ENCODE measurements at regions not wholly inside any gene's neighbourhood (a gene's known extent, or its start where the extent isn't known, plus 50 kb on each side); places are given as distances from the start of the nearest gene placed in this dataset.

DNA sequence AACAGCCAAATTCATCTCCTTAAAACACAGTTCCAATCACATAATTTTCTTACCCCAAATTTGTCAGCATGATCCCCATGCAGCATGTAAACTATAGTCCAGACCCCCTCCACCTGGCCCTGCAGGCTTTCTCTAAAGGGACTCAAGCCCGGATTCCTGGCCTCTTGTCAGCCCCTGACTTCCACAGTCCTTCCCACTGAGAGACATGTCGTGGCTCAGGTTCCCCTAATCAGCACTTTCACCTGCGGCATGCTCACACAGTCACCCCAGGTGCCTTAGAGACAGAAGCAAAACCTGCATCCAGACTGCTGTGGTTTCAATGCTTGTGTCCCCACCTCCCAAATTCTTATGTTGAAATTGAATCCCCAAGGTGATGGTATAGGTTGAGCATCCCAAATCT, 372.7 kb upstream of the ATP10A start:
- no peak for DNase-seq (ENCODE audit: low read depth in 1 of 2, low spot score in 1 of 2)
- H3K4me2 ChIP-seq: no peak overlapping the region
- no peaks in the 10 kb centered on the region for H3K9me3 ChIP-seq
- CTCF ChIA-PET: no interaction called here
- H3K27ac ChIP-seq: no peak overlapping the region
- TF ChIP-seq, protein P1, sequence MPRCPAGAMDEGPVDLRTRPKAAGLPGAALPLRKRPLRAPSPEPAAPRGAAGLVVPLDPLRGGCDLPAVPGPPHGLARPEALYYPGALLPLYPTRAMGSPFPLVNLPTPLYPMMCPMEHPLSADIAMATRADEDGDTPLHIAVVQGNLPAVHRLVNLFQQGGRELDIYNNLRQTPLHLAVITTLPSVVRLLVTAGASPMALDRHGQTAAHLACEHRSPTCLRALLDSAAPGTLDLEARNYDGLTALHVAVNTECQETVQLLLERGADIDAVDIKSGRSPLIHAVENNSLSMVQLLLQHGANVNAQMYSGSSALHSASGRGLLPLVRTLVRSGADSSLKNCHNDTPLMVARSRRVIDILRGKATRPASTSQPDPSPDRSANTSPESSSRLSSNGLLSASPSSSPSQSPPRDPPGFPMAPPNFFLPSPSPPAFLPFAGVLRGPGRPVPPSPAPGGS (IDR thresholded peaks at IDR 0.05): no peak
- TF ChIP-seq HOXB13 (CRISPR knock-in tag; IDR thresholded peaks at IDR 0.05; ENCODE audit: low read depth): no peak
- no peak for TF ChIP-seq KDM1A (IDR thresholded peaks at IDR 0.05; ENCODE audit: low read depth)
- TF ChIP-seq TP53 (CRISPR knock-in tag; IDR thresholded peaks at IDR 0.05): no peak
- no peak for TF ChIP-seq RCOR1 (IDR thresholded peaks at IDR 0.05; ENCODE audit: low read depth, low read length)
- no peak for TF ChIP-seq EHMT2 (IDR thresholded peaks at IDR 0.05; ENCODE audit: low read depth)
- TF ChIP-seq, protein P2, sequence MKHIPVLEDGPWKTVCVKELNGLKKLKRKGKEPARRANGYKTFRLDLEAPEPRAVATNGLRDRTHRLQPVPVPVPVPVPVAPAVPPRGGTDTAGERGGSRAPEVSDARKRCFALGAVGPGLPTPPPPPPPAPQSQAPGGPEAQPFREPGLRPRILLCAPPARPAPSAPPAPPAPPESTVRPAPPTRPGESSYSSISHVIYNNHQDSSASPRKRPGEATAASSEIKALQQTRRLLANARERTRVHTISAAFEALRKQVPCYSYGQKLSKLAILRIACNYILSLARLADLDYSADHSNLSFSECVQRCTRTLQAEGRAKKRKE (CRISPR knock-in tag; IDR thresholded peaks at IDR 0.05; ENCODE audit: low read depth): no peak
- TF ChIP-seq, protein P3, sequence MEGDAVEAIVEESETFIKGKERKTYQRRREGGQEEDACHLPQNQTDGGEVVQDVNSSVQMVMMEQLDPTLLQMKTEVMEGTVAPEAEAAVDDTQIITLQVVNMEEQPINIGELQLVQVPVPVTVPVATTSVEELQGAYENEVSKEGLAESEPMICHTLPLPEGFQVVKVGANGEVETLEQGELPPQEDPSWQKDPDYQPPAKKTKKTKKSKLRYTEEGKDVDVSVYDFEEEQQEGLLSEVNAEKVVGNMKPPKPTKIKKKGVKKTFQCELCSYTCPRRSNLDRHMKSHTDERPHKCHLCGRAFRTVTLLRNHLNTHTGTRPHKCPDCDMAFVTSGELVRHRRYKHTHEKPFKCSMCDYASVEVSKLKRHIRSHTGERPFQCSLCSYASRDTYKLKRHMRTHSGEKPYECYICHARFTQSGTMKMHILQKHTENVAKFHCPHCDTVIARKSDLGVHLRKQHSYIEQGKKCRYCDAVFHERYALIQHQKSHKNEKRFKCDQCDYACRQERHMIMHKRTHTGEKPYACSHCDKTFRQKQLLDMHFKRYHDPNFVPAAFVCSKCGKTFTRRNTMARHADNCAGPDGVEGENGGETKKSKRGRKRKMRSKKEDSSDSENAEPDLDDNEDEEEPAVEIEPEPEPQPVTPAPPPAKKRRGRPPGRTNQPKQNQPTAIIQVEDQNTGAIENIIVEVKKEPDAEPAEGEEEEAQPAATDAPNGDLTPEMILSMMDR (IDR thresholded peaks at IDR 0.05): no peak
- ATAC-seq: no peak
- 0% methylated on average over 3 of the region's 3 CpGs for WGBS (ENCODE audit: missing lambda C conversion rate)
- H3K4me1 ChIP-seq: no peaks in the 10 kb centered on the region
- no peak overlapping the region for H3K4me3 ChIP-seq
- POLR2A ChIA-PET: no interaction called here
- FAIRE-seq: no peak

DNA sequence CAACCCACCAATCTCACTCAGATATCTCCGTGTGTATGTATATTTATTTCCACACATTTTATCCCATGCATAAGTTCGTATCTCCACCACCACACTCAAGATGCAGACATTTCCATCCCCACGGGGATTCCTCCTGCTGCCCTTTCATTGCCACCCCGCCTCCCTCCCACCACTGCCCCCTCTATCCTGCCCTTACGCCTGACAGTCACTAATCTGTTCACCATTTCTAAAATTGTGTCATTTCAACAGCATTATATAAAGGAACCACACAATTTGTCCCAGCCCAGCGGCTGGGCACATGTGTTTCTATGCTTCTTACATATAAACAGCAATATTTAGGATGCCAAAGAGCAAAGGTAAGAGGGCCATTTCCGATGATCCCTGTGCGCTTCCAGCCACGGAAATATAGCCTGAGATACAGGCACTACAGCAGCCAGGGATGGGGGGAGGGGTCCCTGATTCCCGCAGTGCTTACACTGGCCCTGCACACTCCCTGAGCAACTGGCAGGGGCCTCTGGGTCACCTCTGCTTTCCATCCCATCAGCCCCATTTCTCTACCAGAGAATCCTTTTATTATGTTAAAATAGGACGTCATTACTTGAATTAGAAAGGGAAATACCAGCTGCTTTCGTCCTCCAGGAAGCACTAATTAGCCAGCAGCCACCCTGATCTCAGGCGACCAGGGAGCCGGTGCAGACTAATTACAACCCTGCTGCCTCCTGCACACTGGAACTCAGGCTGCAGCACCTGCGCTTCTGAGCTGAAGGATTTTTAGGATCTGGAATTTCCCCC, 372.0 kb upstream of the ATP10A start:
- no peak overlapping the region for H3K4me2 ChIP-seq
- ATAC-seq (no peak), DNase-seq (ENCODE audit: low read depth in 1 of 2, low spot score in 1 of 2) (no peak), FAIRE-seq (no peak)
- H3K4me1 ChIP-seq: no peaks in the 10 kb centered on the region
- H3K27ac ChIP-seq: no peak overlapping the region
- no peaks in the 10 kb centered on the region for H3K9me3 ChIP-seq
- no peak overlapping the region for H3K4me3 ChIP-seq
- no peak for TF ChIP-seq HDAC2 (IDR thresholded peaks at IDR 0.05)
- no peak for TF ChIP-seq MAFK (IDR thresholded peaks at IDR 0.05; ENCODE audit: partially characterized antibody)
- TF ChIP-seq GATA3 (IDR thresholded peaks at IDR 0.05; ENCODE audit: borderline replicate concordance): no peak
- no peak for TF ChIP-seq POLR2AphosphoS2 (conservative IDR thresholded peaks at IDR 0.05; ENCODE audit: low read length)
- no peak for TF ChIP-seq RARB (CRISPR knock-in tag; IDR thresholded peaks at IDR 0.05)
- TF ChIP-seq CBX8 (IDR thresholded peaks at IDR 0.05): no peak
- no peak for TF ChIP-seq RNF2 (IDR thresholded peaks at IDR 0.05; ENCODE audit: borderline replicate concordance, low read depth)
- TF ChIP-seq MAZ (IDR thresholded peaks at IDR 0.05; ENCODE audit: borderline replicate concordance, low read depth, low read length): no peak
- TF ChIP-seq, protein P1 (IDR thresholded peaks at IDR 0.05): no peak
- TF ChIP-seq CHD2 (IDR thresholded peaks at IDR 0.05; ENCODE audit: low read length, partially characterized antibody): no peak
- ChIA-PET CTCF (no interaction called here), POLR2A (no interaction called here)
- 16% methylated on average over 14 of the region's 15 CpGs for WGBS (ENCODE audit: missing lambda C conversion rate)

DNA sequence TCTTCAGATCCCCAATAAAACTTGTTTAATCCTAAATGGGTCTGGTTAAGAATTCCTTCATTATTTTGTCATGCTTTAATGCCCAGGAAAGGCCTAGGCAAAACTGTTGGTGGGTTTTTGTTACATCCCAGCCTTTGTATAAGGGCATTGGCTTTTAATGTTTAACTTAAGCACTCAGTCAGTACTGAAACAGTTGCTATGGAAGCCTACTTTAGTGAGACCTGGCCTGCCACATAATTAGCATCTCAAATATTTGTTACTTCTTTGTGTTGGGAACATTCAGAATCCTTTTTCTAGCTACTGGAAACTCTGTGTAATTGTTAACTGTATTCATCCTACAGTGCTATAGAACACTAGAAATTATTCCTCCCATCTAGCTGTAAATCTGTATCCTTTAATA, 369.6 kb upstream of the ATP10A start:
- H3K4me3 ChIP-seq: no peak overlapping the region
- no peak for DNase-seq (ENCODE audit: low read depth in 1 of 2, low spot score in 1 of 2)
- H3K4me1 ChIP-seq: no peaks in the 10 kb centered on the region
- POLR2A ChIA-PET: no interaction called here
- CTCF ChIA-PET: interaction anchor here (0.6 to 1.1 kb wide), 2 partner anchors 724 to 1142 kb away, joined by 3 read pairs; no protein-coding TSS in a partner anchor
- H3K9me3 ChIP-seq: no peaks in the 10 kb centered on the region
- ATAC-seq: no peak
- TF ChIP-seq HEYL (CRISPR knock-in tag; IDR thresholded peaks at IDR 0.05): no peak
- no peak for TF ChIP-seq POLR2A (IDR thresholded peaks at IDR 0.05; ENCODE audit: low read length)
- no peak for TF ChIP-seq PHF8 (IDR thresholded peaks at IDR 0.05; ENCODE audit: borderline replicate concordance, low read depth)
- TF ChIP-seq RCOR1 (IDR thresholded peaks at IDR 0.05; ENCODE audit: low read depth, low read length): no peak
- TF ChIP-seq RFX5 (IDR thresholded peaks at IDR 0.05): no peak
- TF ChIP-seq POLR2AphosphoS2 (conservative IDR thresholded peaks at IDR 0.05; ENCODE audit: low read length): no peak
- TF ChIP-seq JUN (IDR thresholded peaks at IDR 0.05): no peak
- TF ChIP-seq RARB (CRISPR knock-in tag; IDR thresholded peaks at IDR 0.05): no peak
- TF ChIP-seq MAFK (IDR thresholded peaks at IDR 0.05; ENCODE audit: partially characterized antibody): no peak
- no peak for TF ChIP-seq EP300 (IDR thresholded peaks at IDR 0.05)
- no peak for TF ChIP-seq HDAC2 (IDR thresholded peaks at IDR 0.05)
- TF ChIP-seq, protein P4, sequence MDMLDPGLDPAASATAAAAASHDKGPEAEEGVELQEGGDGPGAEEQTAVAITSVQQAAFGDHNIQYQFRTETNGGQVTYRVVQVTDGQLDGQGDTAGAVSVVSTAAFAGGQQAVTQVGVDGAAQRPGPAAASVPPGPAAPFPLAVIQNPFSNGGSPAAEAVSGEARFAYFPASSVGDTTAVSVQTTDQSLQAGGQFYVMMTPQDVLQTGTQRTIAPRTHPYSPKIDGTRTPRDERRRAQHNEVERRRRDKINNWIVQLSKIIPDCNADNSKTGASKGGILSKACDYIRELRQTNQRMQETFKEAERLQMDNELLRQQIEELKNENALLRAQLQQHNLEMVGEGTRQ (IDR thresholded peaks at IDR 0.05): no peak
- no peak for TF ChIP-seq CEBPB (IDR thresholded peaks at IDR 0.05)
- no peak for TF ChIP-seq NPAS2 (CRISPR knock-in tag; IDR thresholded peaks at IDR 0.05; ENCODE audit: borderline replicate concordance)
- TF ChIP-seq CHD4 (IDR thresholded peaks at IDR 0.05; ENCODE audit: borderline replicate concordance): no peak
- no peak for FAIRE-seq
- H3K4me2 ChIP-seq: no peak overlapping the region
- H3K27ac ChIP-seq: no peak overlapping the region

All from A549 (cell line).